Aorta (tissue), 5 donors: ENCODE measurements at regions not wholly inside any gene's neighbourhood (a gene's known extent, or its start where the extent isn't known, plus 50 kb on each side); places are given as distances from the start of the nearest gene placed in this dataset.
"Not testable (repeated sequence)": the region's sequence is repeated elsewhere in the genome, so short reads cannot be mapped to it uniquely, and the experiment has no call there.

ENCODE experiments used
- ATAC-seq: fragments of 200-7000 bp; cut with Tn5 transposase; one replicate; pipeline ENCODE4 v1.9.1; 2022; ENCODE audit warnings: moderate library complexity; ENCODE audit not compliant: low FRiP score
- DNase-seq, 2 donors: peaks; one replicate each; pipeline ENCODE4 v3.0.0-alpha.2; 2020
- H3K27ac ChIP-seq, 2 donors: one replicate each; pipeline ENCODE4 v1.5.1; 2013; ENCODE audit warnings: low read length in 2 of 2, mild to moderate bottlenecking in 2 of 2, moderate library complexity in 2 of 2, control low read depth in 1 of 2, inconsistent platforms in 1 of 2, low read depth in 1 of 2
- H3K27me3 ChIP-seq, 2 donors: one replicate each; pipeline ENCODE4 v1.6.1; 2013; ENCODE audit warnings: control low read depth in 1 of 2, low read length in 1 of 2, mild to moderate bottlenecking in 1 of 2, moderate library complexity in 1 of 2; ENCODE audit not compliant: insufficient read depth in 2 of 2, control insufficient read depth in 1 of 2
- H3K36me3 ChIP-seq, 2 donors: one replicate each; pipeline ENCODE4 v1.6.1; 2013; ENCODE audit warnings: control low read depth in 1 of 2, low read length in 1 of 2, mild to moderate bottlenecking in 1 of 2; ENCODE audit not compliant: insufficient read depth in 2 of 2, control insufficient read depth in 1 of 2
- H3K4me1 ChIP-seq, 2 donors: one replicate each; pipeline ENCODE4 v1.6.1; 2013; ENCODE audit warnings: low read length in 2 of 2, control low read depth in 1 of 2, mild to moderate bottlenecking in 1 of 2, moderate library complexity in 1 of 2; ENCODE audit not compliant: insufficient read depth in 2 of 2, control insufficient read depth in 1 of 2
- H3K4me3 ChIP-seq, 2 donors: one replicate each; pipeline ENCODE4 v1.5.1; 2013; ENCODE audit warnings: low read length in 2 of 2, control low read depth in 1 of 2, mild to moderate bottlenecking in 1 of 2
- H3K9me3 ChIP-seq: one replicate; pipeline ENCODE4 v1.6.1; 2013; ENCODE audit warnings: mild to moderate bottlenecking, low read length; ENCODE audit not compliant: control insufficient read depth
- WGBS, 2 donors: extraction: QIAGEN DNeasy Blood & Tissue Kit; methylation state at CpG; one replicate each; pipeline ENCODE4 v1.1.7; 2013; 5-methylcytosine and 5-hydroxymethylcytosine counted together
- intact Hi-C, 2 donors: fragments of 100-400 bp; cut with DNase I; formaldehyde crosslinking; loops; one replicate each; pipeline versions ENCODE4 v1.14.2 to v1.15.0; 2022
- donor health status: healthy with polysubstance abuse.
- donor health status: Bipolar disorder and iron deficiency.
- donor health status: DM: no; HTN: no; CAD: no.
- donor health status: DM: no; HTN: no; CAD: no.
- donor health status: DM: yes; HTN: yes; CAD: no.

DNA sequence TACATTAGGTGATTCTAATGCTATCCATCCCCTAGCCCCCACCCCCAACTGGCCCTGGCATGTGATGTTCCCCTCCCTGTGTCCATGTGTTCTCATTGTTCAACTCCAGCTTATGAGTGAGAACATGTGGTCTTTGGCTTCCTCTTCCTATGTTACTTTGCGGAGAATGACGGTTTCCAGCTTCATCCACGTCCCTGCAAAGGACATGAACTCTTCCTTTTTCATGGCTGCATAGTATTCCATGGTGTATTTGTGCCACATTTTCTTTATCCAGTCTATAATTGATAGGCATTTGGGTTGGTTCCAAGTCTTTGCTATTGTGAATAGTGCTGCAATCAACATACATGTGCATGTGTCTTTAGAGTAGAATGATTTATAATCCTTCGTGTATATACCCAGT is 200.7 kb downstream of the NAF1 start:
- H3K27me3 ChIP-seq, H3K9me3 ChIP-seq, H3K27ac ChIP-seq, H3K4me3 ChIP-seq, intact Hi-C loops, H3K4me1 ChIP-seq, ATAC-seq, H3K36me3 ChIP-seq, DNase-seq: not testable (repeated sequence)
- WGBS, 2 donors, result 55 to 88% methylated on average over 3 to 4 of the region's 4 CpGs

GRCh38 chr4:162959046-162959445 is 207.6 kb downstream of the NAF1 start:
- intact Hi-C loops, result no loop called here
- H3K4me3 ChIP-seq, result no peak overlapping the region
- H3K27ac ChIP-seq, result no peak overlapping the region
- H3K4me1 ChIP-seq, result no peaks in the 10 kb centered on the region
- H3K9me3 ChIP-seq, result no peaks in the 10 kb centered on the region
- no peak for ATAC-seq
- DNase-seq, result no peak
- no peaks in the 10 kb centered on the region for H3K27me3 ChIP-seq
- no peaks in the 10 kb centered on the region for H3K36me3 ChIP-seq
- 54 to 63% methylated on average over 2 of the region's 2 CpGs for WGBS, 2 donors

GRCh38 chr4:162957521-162958143 is 209.1 kb downstream of the NAF1 start:
- no peaks in the 10 kb centered on the region for H3K9me3 ChIP-seq
- no peaks in the 10 kb centered on the region for H3K27me3 ChIP-seq
- intact Hi-C loops, result no loop called here
- ATAC-seq, result no peak
- H3K27ac ChIP-seq, result no peak overlapping the region
- H3K4me3 ChIP-seq, result no peak overlapping the region
- DNase-seq, result no peak
- no peaks in the 10 kb centered on the region for H3K36me3 ChIP-seq
- H3K4me1 ChIP-seq, result no peaks in the 10 kb centered on the region
- 96 to 98% methylated on average over 3 of the region's 3 CpGs for WGBS, 2 donors

- WGBS, 2 donors, result 81 to 84% methylated on average over 2 of the region's 2 CpGs
- Histone ChIP-seq H3K4me1 (no peaks in the 10 kb centered on the region), H3K36me3 (no peaks in the 10 kb centered on the region), H3K27ac (no peak overlapping the region), H3K4me3 (no peak overlapping the region), H3K27me3 (no peaks in the 10 kb centered on the region), H3K9me3 (no peaks in the 10 kb centered on the region)
- no peak for DNase-seq
- intact Hi-C loops, result no loop called here
- no peak for ATAC-seq
These were observed 211.7 kb downstream of the NAF1 start for GRCh38 chr4:162954976-162955375.

DNA sequence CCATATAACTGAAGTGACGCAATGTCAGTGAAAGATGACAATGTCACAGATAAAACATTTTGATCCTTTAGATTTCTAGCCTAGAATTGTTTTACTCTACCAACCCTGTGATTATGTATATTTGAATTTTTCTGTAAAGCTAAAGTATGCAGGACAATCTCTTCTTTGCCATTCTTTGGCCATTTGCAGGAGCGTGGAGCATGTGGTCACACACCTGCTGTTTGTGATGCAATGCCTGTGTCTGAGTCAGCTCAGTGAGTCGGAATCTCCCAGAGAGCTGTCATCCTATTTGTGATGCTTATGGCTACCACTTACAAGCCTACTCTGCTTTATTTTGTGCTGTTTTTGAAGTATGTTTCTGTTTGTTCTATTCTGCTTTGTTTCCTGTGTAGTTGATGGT is 214.5 kb downstream of the NAF1 start:
- Histone ChIP-seq H3K27me3 (no peaks in the 10 kb centered on the region), H3K27ac (no peak overlapping the region), H3K4me1 (no peaks in the 10 kb centered on the region), H3K36me3 (no peaks in the 10 kb centered on the region), H3K4me3 (no peak overlapping the region), H3K9me3 (no peaks in the 10 kb centered on the region)
- DNase-seq, result no peak
- whole genome bisulfite sequencing, 2 donors, result 90 to 96% methylated on average over 3 of the region's 3 CpGs
- ATAC-seq, result no peak
- intact Hi-C loops, result no loop called here

DNA sequence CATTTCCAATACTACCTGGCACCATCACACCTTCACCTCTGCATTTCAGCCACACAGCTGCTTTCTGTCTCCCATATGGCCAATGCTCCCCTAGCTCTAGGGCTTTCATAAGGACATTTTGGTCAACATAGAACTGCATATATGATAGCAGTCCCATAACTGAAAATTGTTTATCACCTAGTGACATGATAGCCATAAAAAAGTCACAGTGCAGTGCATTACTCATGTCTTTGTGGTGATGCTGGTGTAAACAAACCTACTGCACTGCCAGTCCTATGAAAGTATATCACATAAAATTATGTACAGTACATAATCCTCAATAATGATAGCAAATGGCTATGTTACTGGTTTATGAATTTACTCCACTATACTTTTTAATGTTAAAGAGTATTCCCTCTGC is 221.0 kb downstream of the NAF1 start:
- H3K9me3 ChIP-seq, result no peaks in the 10 kb centered on the region
- no peak overlapping the region for H3K4me3 ChIP-seq
- H3K27ac ChIP-seq, result no peak overlapping the region
- intact Hi-C loops, result no loop called here
- no peaks in the 10 kb centered on the region for H3K27me3 ChIP-seq
- no peaks in the 10 kb centered on the region for H3K4me1 ChIP-seq
- DNase-seq, result no peak
- no peaks in the 10 kb centered on the region for H3K36me3 ChIP-seq
- no peak for ATAC-seq

DNA sequence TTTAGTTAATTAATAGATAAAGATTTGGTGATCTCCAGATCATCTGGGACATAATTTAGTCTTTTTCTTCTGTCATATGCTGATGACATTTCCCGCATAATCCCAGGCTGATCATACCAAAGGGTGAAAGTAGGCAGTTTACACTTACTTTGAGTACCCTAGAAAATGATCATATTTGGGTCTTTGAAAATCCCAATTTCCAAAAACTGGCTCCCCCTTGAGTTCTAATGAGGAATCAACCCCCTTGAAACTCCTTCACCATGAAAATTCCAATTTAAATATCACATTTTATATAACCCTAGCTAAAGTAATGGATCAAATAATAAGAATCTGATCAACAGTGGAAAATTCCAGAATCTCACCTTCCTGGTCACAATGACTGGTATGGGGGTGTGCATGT is 223.4 kb downstream of the NAF1 start:
- intact Hi-C loops, result no loop called here
- Histone ChIP-seq H3K36me3 (no peaks in the 10 kb centered on the region), H3K9me3 (no peaks in the 10 kb centered on the region), H3K27me3 (no peaks in the 10 kb centered on the region), H3K27ac (no peak overlapping the region), H3K4me1 (no peaks in the 10 kb centered on the region), H3K4me3 (no peak overlapping the region)
- DNase-seq (no peak), ATAC-seq (no peak)
- WGBS, 2 donors, result 0 to 97% methylated on average over 1 of the region's 1 CpG

GRCh38 chr4:162938738-162939485 is 227.8 kb downstream of the NAF1 start:
- no peaks in the 10 kb centered on the region for H3K36me3 ChIP-seq
- H3K27me3 ChIP-seq, result no peaks in the 10 kb centered on the region
- H3K4me1 ChIP-seq, result no peaks in the 10 kb centered on the region
- DNase-seq (no peak), ATAC-seq (no peak)
- H3K27ac ChIP-seq, result no peak overlapping the region
- no peaks in the 10 kb centered on the region for H3K9me3 ChIP-seq
- WGBS, 2 donors, result 91 to 97% methylated on average over 1 of the region's 1 CpG
- intact Hi-C loops, result no loop called here
- H3K4me3 ChIP-seq, result no peak overlapping the region

GRCh38 chr4:162935214-162935613 is 231.5 kb downstream of the NAF1 start:
- DNase-seq, result no peak
- WGBS, 2 donors, result 65 to 66% methylated on average over 6 of the region's 6 CpGs

More at GRCh38 chr4:162935214-162935613, 231.5 kb downstream of the NAF1 start:
- Histone ChIP-seq H3K4me3 (no peak overlapping the region), H3K27me3 (no peaks in the 10 kb centered on the region), H3K4me1 (no peaks in the 10 kb centered on the region), H3K36me3 (no peaks in the 10 kb centered on the region), H3K9me3 (no peaks in the 10 kb centered on the region), H3K27ac (no peak overlapping the region)
- intact Hi-C loops, result no loop called here
- no peak for ATAC-seq
